ENCODE measurements at regions not wholly inside any gene's neighbourhood (a gene's known extent, or its start where the extent isn't known, plus 50 kb on each side); places are given as distances from the start of the nearest gene placed in this dataset.

GRCh38 chr4:129561886-129562671, 466.1 kb downstream of the C4orf33 start:
- no peak for DNase-seq

- no peak for DNase-seq
Measured at GRCh38 chr4:129565214-129565613, 469.3 kb downstream of the C4orf33 start.

DNA sequence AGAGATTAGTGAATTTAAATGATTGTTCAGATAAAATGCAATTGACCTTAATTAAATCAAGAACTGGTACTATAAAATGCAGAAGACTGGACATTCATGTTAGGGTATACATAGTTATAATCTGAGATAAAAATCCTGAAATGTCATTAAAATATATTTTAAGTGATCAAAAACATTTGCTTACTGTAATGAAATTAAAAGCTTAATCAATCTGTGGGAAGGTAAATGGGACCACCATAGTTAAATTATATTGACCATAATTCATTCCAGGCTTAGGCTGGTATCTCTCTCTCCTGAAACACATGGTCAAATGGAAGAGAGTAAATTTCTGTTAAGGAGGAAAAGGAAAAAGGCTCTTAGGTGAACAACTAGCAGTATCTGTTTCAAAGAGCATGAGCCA, 474.4 kb downstream of the C4orf33 start:
- no peak for DNase-seq

- DNase-seq, result no peak
Measured at GRCh38 chr4:129578336-129578735, 482.4 kb downstream of the C4orf33 start.

DNA sequence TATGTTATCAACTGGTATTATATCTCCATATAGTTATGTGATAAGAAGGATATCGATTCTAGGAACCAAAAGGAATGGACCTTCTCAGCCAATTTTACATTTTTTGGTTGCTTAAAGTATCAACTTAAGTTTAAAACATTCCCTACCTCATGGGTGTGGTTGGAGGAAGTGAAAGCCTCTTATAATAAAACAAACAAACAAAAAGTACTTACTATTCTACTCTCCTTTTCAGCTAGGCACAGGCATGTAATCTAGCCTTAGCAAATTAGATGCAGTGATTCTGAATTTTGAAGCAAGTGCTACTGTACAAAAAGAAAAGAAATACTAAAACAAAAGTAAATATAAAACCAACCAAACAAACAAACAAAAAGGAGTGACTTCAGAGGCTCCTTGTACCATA, 485.4 kb downstream of the C4orf33 start:
- DNase-seq, result no peak

DNA sequence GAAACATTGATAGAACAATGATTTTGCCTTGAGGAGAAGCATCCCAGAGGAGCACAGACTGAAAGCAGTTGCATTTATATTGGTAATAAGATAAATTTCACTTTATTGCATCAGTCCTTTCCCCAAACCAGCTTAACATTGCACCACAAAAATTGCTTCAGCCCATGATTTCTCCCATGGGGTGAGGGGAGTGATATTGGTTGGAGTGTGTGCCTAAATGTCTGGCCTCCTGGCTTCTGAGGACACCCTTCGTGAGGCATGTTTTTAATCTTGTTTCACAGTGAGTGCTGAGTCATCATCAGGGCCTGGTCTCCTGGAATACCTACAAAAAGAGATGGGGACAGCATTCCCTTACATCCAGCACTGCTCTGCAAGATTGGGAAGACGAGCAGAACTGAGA, 487.9 kb downstream of the C4orf33 start:
- DNase-seq, result no peak

DNA sequence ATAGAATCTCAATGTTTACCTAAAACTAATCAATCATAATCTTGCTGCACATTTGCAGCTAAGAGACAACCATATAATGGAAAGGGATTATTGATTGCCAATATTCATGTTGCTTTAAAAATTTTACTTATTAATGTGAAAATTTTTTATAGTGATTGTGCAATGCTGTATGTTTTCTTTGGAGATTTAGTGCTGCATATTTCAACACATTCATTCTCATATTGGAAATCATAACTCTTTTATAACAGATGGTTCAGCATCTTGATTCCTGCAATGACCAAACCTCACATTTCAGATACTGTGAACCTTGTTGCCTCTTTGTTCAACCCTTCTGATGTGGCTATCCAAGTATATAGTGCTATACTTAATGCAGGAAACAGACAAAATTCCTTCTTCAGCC, 502.6 kb downstream of the C4orf33 start:
- no peak for DNase-seq

DNA sequence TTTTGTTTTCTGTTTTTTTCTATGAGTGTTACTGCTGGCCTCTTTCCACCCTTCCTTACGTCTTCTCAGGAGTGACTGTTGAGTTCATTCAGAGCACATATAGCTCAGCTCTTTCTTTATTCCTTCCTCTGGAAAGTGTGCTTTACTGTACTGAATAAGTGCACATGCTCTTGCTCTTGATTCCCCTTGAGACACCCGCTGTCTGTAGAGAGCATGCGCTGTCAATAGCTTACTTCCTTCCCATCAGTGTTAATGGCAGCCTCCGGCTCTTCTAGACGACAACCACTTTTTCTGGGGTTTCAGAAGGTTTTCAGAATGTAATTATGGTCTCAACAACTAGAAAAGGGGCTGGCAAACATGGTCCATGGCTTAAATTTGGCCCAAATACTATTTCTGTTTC, 504.9 kb downstream of the C4orf33 start:
- no peak for DNase-seq

DNA sequence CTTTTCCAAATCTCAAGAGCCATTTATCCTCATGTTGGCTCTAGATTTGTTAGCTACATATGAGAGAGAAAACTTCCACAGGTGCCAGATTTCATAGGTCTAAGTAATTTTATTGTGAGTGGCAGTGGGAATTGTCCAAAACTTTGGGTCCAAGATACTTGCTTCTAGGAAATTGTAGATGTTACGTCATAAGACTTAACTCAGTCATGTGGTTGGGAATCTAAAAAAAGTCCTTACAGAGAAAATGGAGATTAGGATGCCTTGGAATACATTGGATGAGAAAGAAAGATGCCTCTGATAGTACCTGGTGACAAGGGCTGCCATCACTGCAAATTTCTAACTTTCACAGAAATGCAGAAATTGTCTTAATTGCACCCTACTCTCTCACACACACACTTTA, 506.5 kb downstream of the C4orf33 start:
- no peak for DNase-seq

DNA sequence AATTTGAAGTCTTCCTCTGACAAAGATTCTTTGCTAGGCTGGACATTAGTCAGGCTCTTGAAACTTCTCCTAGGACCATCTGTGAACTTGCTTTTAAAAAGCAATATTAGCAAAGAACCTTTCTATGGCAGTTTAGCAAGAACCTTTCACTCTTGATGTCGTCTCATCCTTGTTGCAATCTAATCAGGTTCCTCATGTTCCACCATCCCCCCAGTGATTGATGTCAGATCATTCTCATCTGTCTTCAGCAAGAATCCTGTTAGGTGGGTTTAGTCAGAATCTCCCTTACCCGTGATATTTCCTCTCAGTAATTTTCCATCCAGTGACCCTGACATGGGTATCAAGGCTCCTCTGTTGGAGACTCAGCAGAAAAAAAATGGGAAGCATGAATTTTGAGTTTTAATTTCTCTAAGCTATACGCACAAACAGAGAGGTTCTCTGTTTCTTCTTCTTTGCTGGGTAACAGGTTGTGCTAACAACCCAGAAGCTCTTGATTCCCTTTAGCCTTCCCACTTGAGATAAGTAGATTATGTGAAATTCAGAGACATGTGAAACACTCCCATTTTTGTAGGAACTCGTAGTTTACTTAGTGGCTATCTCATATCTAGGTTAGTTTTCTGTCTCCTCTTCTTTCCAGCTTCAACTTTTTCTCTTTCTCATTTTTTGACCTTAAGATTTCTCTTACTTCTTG, 507.4 kb downstream of the C4orf33 start:
- DNase-seq, result no peak

DNA sequence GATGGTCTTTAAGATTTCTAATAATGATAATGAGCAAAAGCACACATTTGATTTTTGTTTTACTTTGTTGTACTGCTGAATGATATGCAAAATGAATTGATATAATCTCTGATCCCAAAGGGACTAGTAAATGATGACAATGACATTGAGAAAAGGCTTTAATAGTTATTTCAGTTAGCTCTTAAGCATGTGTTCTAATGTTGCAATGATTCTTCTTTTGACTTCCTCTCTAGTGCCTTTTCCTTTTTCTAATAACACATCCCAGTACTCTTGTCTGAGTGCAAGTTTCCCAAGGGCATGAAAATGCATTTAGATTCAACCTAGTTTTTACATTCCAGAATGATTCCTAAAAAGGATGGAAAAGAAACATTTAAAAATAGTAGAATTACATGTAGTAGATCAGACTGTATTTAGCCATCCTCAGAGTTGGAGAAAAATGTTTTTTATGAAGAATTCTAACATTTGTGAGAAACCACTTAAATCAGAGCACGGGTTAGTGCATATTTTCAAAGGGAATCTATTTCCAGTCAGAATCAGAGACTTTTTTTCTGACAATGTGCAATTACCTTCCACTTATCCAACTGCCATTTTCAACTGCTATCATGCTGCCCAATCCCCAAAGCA, 508.8 kb downstream of the C4orf33 start:
- no peak for DNase-seq

GRCh38 chr4:129614611-129615010, 518.7 kb downstream of the C4orf33 start:
- DNase-seq, result no peak

GRCh38 chr4:129622566-129622965, 526.6 kb downstream of the C4orf33 start:
- no peak for DNase-seq

DNA sequence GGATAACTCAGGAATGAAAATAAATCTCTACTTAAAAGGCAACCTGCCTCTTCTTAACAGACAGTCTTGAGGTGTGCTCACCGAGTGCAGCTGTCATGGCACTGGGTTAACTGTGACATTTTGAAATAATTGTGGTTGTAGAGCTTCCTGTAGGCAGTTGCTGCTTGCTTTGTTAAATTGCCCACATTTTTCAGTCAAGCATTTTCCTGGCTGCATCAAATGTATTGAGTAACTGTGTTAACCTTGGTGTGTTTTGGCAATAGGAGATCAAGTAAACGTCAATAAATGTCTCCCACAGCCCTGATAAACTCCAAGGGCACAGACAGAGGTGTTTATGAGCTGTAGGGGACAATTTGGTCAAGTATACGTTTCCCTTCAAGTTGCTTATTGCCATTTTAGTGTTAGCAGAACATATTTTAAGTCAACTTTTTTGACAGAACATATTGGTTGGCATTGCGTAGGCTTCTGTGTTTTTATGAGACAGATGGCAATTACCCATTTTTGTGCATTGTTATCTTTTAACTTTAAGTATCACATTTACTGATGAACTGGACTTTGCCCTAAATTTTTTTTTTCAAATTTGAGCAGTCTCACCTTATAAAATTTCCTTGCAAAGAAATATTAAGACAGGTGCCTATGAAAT, 527.4 kb downstream of the C4orf33 start:
- no peak for DNase-seq

- DNase-seq, result no peak
Measured at GRCh38 chr4:129641179-129641578, 545.2 kb downstream of the C4orf33 start.

DNA sequence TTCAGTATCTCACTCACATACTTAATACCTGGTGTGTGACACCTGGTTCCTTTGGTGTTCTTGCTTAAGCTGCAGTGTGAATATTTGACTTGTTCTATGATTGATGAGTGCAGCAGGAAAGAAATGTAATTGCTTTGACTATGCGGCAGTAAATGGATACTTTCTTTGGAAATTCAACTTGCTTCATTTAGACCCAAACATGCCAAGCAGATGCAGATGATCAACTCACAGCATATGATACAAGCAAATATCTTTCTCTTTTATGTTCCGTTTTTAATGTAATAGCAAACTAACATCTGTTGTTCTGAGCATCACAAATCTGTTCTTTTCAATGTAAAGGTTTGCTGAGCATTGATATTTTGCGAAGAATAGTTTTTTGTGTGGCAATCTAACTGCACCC, 549.5 kb downstream of the C4orf33 start:
- DNase-seq, result no peak

GRCh38 chr4:129668092-129668491, 572.1 kb downstream of the C4orf33 start:
- no peak for DNase-seq

DNA sequence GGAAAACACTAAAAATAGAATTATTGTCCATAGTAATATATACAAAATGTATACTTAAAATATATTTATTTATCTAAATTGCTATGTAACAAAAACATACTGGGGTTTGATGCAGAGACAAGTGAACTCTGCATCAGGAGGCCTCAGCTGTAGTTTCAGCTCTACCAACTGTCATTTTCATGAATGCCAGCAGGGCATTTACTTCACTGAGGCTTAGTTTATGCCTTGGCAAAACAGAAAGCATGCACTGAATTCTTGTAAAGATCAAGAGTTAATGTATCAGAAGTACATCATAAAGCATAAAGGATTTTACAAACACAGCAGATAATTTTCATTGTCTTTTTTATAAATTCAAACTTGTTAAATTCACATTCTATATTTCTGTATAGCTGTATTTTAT, 577.0 kb downstream of the C4orf33 start:
- DNase-seq, result no peak

DNA sequence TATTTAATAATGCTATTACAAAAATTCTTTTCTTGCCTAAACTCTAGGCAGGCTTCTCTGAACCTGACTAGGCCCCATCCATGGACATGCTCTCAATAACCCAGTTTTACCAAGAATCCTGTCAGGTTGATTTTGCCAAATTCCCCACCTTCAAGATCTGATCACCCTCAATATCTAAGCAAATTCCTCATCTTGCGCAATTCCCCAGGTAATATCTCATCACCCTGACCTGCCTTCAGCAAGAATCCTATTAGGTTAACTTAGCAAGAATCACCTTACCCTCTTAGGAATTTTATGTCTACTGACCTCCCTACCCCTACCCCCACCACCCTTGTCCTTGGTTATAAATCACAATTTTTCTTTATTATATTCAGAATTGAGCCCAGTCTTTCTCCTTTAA, 579.1 kb downstream of the C4orf33 start:
- no peak for DNase-seq

GRCh38 chr4:129676934-129677333, 581.0 kb downstream of the C4orf33 start:
- no peak for DNase-seq

DNA sequence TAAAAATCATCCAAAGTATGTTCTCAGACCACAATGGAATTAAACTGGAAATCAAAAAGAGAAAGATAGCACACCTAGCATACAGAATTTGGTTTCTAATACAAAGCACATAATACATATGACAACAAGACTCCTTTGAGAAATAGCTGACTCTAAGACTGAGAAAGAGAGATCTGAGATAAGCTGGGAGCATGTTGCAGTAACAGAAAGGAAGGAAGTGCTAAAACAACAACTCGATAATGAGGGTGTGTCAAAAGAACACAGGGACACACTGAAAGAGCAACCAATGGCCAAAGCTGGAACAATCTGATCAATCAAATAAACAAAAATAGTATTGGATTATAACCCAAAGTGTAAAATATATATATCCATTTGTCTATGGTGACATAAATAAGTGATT, 586.6 kb downstream of the C4orf33 start:
- no peak for DNase-seq

DNA sequence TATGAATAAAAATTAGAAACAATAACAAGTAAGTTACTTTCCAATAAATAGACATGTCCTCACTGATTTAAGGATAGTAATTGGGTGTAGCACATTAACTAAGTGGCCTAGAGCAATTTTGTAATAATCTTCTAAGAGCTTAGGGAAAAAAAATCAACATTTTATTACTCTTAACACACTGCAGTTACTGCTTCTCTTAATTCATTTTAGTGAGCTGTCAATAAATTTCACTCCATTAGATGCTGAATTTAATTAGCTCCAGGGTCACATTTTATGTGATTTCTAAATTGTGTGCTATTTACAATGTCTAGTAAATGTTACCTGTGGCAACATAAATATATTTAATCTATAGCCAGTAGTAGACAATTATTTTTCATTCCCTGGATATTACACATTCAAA, 612.0 kb downstream of the C4orf33 start:
- no peak for DNase-seq

GRCh38 chr4:129708784-129709183, 612.8 kb downstream of the C4orf33 start:
- no peak for DNase-seq

DNA sequence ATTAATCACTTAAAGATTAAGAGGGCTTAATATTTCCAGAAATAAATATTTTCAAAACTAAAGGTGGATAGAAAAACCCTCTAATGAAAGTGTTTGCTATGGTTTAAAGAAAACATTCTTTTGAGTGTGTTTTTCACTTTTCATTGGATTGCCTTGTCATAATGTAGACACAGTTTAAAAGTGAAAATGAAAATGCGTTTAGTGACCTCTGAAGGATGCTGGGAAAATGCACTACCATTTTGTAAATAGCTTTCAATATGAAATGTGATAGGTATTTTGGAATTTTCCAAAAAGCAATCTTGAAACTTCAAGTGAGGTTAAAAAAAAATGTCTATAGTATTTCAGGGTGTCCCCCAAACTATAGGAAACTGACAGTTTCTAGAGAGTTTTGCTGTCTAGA, 642.2 kb downstream of the C4orf33 start:
- no peak for DNase-seq
